Liver (tissue), 8 donors: ENCODE measurements at regions not wholly inside any gene's neighbourhood (a gene's known extent, or its start where the extent isn't known, plus 50 kb on each side); places are given as distances from the start of the nearest gene placed in this dataset.

Source experiments
- DNase-seq: peaks from one replicate; pipeline ENCODE4 v3.0.0-alpha.2; 2017; ENCODE audit warnings: low spot score
- H3K27ac ChIP-seq, 2 donors: one replicate each; pipeline ENCODE4 v1.7.0; 2013; ENCODE audit warnings: inconsistent platforms in 2 of 2, low read length in 2 of 2, control low read depth in 1 of 2, low read depth in 1 of 2, mild to moderate bottlenecking in 1 of 2
- H3K27me3 ChIP-seq, 4 donors: one replicate each; pipeline versions ENCODE4 v1.6.1 to v1.7.0; 2013; ENCODE audit warnings: low read length in 3 of 4, inconsistent platforms in 1 of 4, mild to moderate bottlenecking in 1 of 4, moderate library complexity in 1 of 4; ENCODE audit not compliant: control insufficient read depth in 4 of 4, insufficient read depth in 4 of 4
- H3K36me3 ChIP-seq, 4 donors: one replicate each; pipeline versions ENCODE4 v1.6.1 to v1.7.0; 2013; ENCODE audit warnings: low read length in 3 of 4, mild to moderate bottlenecking in 3 of 4, low read depth in 1 of 4, moderate library complexity in 1 of 4; ENCODE audit not compliant: control insufficient read depth in 4 of 4, insufficient read depth in 3 of 4
- H3K4me1 ChIP-seq, 4 donors: one replicate each; pipeline versions ENCODE4 v1.6.1 to v1.7.0; 2013; ENCODE audit warnings: low read length in 3 of 4, mild to moderate bottlenecking in 3 of 4, moderate library complexity in 1 of 4; ENCODE audit not compliant: control insufficient read depth in 4 of 4, insufficient read depth in 4 of 4
- H3K4me3 ChIP-seq, 3 donors: one replicate each; pipeline versions ENCODE4 v1.6.1 to v1.7.0; 2013; ENCODE audit warnings: low read length in 3 of 3, control low read depth in 1 of 3, low read depth in 1 of 3, mild to moderate bottlenecking in 1 of 3
- H3K9ac ChIP-seq, 2 donors: one replicate each; pipeline ENCODE4 v1.7.0; 2013; ENCODE audit warnings: low read length in 2 of 2, mild to moderate bottlenecking in 2 of 2, moderate library complexity in 2 of 2, control low read depth in 1 of 2, low read depth in 1 of 2
- H3K9me3 ChIP-seq, 4 donors: one replicate each; pipeline versions ENCODE4 v1.6.1 to v1.7.0; 2013; ENCODE audit warnings: low read length in 3 of 4; ENCODE audit not compliant: control insufficient read depth in 4 of 4
- EGR1 ChIP-seq, 2 donors: IDR thresholded peaks; 2 replicates each; pipeline ENCODE4 v1.6.1; 2016 to 2018; ENCODE audit warnings: antibody characterized with exemption in 2 of 2, low read depth in 2 of 2
- FOXA1 ChIP-seq: IDR thresholded peaks from 2 replicates; pipeline ENCODE4 v1.6.1; 2016; ENCODE audit warnings: antibody characterized with exemption
- FOXA2 ChIP-seq: IDR thresholded peaks from 2 replicates; pipeline ENCODE4 v1.6.1; 2016; ENCODE audit warnings: antibody characterized with exemption
- GABPA ChIP-seq, 2 donors: IDR thresholded peaks in 1 of 2; conservative IDR thresholded peaks in 1 of 2; 2 replicates each; pipeline ENCODE4 v1.6.1; 2016; ENCODE audit warnings: antibody characterized with exemption in 2 of 2, mild to moderate bottlenecking in 1 of 2, moderate library complexity in 1 of 2
- HNF4G ChIP-seq: IDR thresholded peaks from 2 replicates; pipeline ENCODE4 v1.6.1; 2016; ENCODE audit warnings: antibody characterized with exemption
- JUND ChIP-seq, 2 donors: IDR thresholded peaks; 2 replicates each; pipeline ENCODE4 v1.6.1; 2016; ENCODE audit warnings: antibody characterized with exemption in 2 of 2
- NR2F2 ChIP-seq: IDR thresholded peaks from 2 replicates; pipeline ENCODE4 v1.6.1; 2016; ENCODE audit warnings: antibody characterized with exemption
- RAD21 ChIP-seq, 2 donors: IDR thresholded peaks; 2 replicates each; pipeline ENCODE4 v1.6.1; 2016; ENCODE audit warnings: antibody characterized with exemption in 2 of 2, mild to moderate bottlenecking in 2 of 2
- RXRA ChIP-seq, 2 donors: IDR thresholded peaks; 2 replicates each; pipeline ENCODE4 v1.6.1; 2017 to 2018; ENCODE audit warnings: antibody characterized with exemption in 2 of 2, mild to moderate bottlenecking in 1 of 2
- SP1 ChIP-seq: IDR thresholded peaks from 2 replicates; pipeline ENCODE4 v1.6.1; 2018; ENCODE audit warnings: antibody characterized with exemption, mild to moderate bottlenecking
- TAF1 ChIP-seq: conservative IDR thresholded peaks from 2 replicates; pipeline ENCODE4 v1.6.1; 2016; ENCODE audit warnings: antibody characterized with exemption, mild to moderate bottlenecking
- YY1 ChIP-seq: IDR thresholded peaks from 2 replicates; pipeline ENCODE4 v1.6.1; 2016; ENCODE audit warnings: antibody characterized with exemption, mild to moderate bottlenecking
- WGBS: extraction: QIAGEN DNeasy Blood & Tissue Kit; methylation state at CpG from one replicate; pipeline ENCODE4 v1.1.7; 2013; 5-methylcytosine and 5-hydroxymethylcytosine counted together
- TF ChIP-seq, protein P1 (sequence below): fragments of 150-350 bp; IDR thresholded peaks from 2 replicates; pipeline ENCODE4 v1.5.1; 2017; ENCODE audit warnings: improper control_type of control experiment, low read depth, low read length; ENCODE audit not compliant: missing input control
- TF ChIP-seq, protein P2 (sequence below): IDR thresholded peaks from 2 replicates; pipeline ENCODE4 v1.6.1; 2016; ENCODE audit warnings: antibody characterized with exemption, mild to moderate bottlenecking
- TF ChIP-seq, protein P3 (sequence below): IDR thresholded peaks from 2 replicates; pipeline ENCODE4 v1.6.1; 2016; ENCODE audit warnings: antibody characterized with exemption
- TF ChIP-seq, protein P4 (sequence below): IDR thresholded peaks from 2 replicates; pipeline ENCODE4 v1.6.1; 2016; ENCODE audit warnings: antibody characterized with exemption
- TF ChIP-seq, protein P5 (sequence below): IDR thresholded peaks from 2 replicates; pipeline ENCODE4 v1.6.1; 2016; ENCODE audit warnings: antibody characterized with exemption
- donor health status: healthy.
- donor health status: healthy.
- donor health status: healthy.
- donor health status: healthy.
- donor health status: healthy.

DNA sequence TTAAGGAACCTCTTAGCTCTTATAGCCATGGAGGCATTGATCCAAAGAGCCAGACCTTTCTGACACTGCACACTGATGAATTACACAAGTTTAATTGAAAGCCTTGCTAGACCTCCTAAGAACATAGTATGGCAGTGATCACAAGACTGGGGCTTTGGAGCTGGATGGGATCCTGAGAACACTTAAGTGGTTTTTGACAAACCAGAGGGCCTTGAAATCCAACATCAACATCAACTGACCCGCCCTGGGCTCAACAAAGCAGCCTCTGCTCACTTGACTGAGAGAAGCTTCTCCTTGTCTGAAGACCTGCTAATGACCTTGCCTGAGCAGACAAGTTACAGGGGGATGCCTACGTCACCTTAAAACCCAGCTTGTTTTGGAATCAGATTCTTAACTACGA, 257.6 kb downstream of the KLF13 start:
- no peaks in the 10 kb centered on the region for H3K4me1 ChIP-seq
- H3K4me3 ChIP-seq = no peak overlapping the region
- DNase-seq = no peak
- peaks cover 0 to 2% (median 0%) of the 10 kb centered on the region in 4 donors for H3K9me3 ChIP-seq
- H3K27me3 ChIP-seq = no peaks in the 10 kb centered on the region
- TF ChIP-seq YY1 = no peak
- no peak for TF ChIP-seq GABPA (IDR thresholded peaks at IDR 0.05 in 1 of 2, conservative IDR thresholded peaks at IDR 0.05 in 1 of 2)
- no peak overlapping the region for H3K9ac ChIP-seq
- WGBS = 69% methylated on average over 3 of the region's 3 CpGs
- no peak overlapping the region for H3K27ac ChIP-seq
- H3K36me3 ChIP-seq = no peaks in the 10 kb centered on the region

DNA sequence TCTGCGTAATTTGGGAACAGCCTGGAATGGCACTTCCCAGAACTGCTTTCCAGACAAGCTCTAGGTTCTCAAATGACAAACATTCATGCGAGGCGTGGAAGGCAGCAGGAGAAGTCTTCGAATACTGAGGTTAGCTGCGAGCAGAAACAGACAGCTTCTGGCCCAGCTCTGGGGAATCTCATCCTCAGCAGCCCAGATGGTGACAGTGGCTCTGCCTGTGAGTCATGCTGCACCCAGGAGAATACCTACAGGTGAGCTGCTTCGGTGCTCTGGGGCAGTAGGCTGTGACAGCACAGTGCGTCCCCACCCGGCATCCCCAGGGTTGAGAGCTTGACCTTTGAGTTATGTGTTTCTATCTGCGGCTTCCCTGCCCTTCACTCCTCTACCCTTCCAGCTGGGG, 258.6 kb downstream of the KLF13 start:
- DNase-seq = no peak
- Histone ChIP-seq H3K9ac (no peak overlapping the region), H3K4me3 (no peak overlapping the region), H3K36me3 (no peaks in the 10 kb centered on the region), H3K27me3 (no peaks in the 10 kb centered on the region), H3K27ac (no peak overlapping the region), H3K4me1 (no peaks in the 10 kb centered on the region), H3K9me3 (peaks cover 0 to 2% (median 0%) of the 10 kb centered on the region in 4 donors)
- TF ChIP-seq, protein P1, sequence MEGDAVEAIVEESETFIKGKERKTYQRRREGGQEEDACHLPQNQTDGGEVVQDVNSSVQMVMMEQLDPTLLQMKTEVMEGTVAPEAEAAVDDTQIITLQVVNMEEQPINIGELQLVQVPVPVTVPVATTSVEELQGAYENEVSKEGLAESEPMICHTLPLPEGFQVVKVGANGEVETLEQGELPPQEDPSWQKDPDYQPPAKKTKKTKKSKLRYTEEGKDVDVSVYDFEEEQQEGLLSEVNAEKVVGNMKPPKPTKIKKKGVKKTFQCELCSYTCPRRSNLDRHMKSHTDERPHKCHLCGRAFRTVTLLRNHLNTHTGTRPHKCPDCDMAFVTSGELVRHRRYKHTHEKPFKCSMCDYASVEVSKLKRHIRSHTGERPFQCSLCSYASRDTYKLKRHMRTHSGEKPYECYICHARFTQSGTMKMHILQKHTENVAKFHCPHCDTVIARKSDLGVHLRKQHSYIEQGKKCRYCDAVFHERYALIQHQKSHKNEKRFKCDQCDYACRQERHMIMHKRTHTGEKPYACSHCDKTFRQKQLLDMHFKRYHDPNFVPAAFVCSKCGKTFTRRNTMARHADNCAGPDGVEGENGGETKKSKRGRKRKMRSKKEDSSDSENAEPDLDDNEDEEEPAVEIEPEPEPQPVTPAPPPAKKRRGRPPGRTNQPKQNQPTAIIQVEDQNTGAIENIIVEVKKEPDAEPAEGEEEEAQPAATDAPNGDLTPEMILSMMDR = no peak
- TF ChIP-seq RXRA (IDR thresholded peaks at IDR 0.05) (no peak), YY1 (no peak), FOXA2 (no peak), JUND (IDR thresholded peaks at IDR 0.05) (no peak), TAF1 (no peak), EGR1 (IDR thresholded peaks at IDR 0.05; ENCODE audit: low read depth in 2 of 2) (no peak), NR2F2 (no peak), RAD21 (IDR thresholded peaks at IDR 0.05) (no peak), GABPA (IDR thresholded peaks at IDR 0.05 in 1 of 2, conservative IDR thresholded peaks at IDR 0.05 in 1 of 2) (no peak), FOXA1 (no peak), SP1 (no peak), HNF4G (no peak)
- TF ChIP-seq, protein P2, sequence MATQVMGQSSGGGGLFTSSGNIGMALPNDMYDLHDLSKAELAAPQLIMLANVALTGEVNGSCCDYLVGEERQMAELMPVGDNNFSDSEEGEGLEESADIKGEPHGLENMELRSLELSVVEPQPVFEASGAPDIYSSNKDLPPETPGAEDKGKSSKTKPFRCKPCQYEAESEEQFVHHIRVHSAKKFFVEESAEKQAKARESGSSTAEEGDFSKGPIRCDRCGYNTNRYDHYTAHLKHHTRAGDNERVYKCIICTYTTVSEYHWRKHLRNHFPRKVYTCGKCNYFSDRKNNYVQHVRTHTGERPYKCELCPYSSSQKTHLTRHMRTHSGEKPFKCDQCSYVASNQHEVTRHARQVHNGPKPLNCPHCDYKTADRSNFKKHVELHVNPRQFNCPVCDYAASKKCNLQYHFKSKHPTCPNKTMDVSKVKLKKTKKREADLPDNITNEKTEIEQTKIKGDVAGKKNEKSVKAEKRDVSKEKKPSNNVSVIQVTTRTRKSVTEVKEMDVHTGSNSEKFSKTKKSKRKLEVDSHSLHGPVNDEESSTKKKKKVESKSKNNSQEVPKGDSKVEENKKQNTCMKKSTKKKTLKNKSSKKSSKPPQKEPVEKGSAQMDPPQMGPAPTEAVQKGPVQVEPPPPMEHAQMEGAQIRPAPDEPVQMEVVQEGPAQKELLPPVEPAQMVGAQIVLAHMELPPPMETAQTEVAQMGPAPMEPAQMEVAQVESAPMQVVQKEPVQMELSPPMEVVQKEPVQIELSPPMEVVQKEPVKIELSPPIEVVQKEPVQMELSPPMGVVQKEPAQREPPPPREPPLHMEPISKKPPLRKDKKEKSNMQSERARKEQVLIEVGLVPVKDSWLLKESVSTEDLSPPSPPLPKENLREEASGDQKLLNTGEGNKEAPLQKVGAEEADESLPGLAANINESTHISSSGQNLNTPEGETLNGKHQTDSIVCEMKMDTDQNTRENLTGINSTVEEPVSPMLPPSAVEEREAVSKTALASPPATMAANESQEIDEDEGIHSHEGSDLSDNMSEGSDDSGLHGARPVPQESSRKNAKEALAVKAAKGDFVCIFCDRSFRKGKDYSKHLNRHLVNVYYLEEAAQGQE = no peak
- TF ChIP-seq, protein P3, sequence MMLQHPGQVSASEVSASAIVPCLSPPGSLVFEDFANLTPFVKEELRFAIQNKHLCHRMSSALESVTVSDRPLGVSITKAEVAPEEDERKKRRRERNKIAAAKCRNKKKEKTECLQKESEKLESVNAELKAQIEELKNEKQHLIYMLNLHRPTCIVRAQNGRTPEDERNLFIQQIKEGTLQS = no peak
- TF ChIP-seq, protein P4, sequence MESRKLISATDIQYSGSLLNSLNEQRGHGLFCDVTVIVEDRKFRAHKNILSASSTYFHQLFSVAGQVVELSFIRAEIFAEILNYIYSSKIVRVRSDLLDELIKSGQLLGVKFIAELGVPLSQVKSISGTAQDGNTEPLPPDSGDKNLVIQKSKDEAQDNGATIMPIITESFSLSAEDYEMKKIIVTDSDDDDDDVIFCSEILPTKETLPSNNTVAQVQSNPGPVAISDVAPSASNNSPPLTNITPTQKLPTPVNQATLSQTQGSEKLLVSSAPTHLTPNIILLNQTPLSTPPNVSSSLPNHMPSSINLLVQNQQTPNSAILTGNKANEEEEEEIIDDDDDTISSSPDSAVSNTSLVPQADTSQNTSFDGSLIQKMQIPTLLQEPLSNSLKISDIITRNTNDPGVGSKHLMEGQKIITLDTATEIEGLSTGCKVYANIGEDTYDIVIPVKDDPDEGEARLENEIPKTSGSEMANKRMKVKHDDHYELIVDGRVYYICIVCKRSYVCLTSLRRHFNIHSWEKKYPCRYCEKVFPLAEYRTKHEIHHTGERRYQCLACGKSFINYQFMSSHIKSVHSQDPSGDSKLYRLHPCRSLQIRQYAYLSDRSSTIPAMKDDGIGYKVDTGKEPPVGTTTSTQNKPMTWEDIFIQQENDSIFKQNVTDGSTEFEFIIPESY = no peak
- TF ChIP-seq, protein P5, sequence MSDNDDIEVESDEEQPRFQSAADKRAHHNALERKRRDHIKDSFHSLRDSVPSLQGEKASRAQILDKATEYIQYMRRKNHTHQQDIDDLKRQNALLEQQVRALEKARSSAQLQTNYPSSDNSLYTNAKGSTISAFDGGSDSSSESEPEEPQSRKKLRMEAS = no peak
- WGBS = 86% methylated on average over 9 of the region's 9 CpGs
